Activated CD4-positive, CD25-positive, alpha-beta regulatory T cell treated with anti-CD3 and anti-CD28 coated beads, Interleukin-2, amount 50 U/mL, for 72 hours (primary cell): ENCODE measurements at regions not wholly inside any gene's neighbourhood (a gene's known extent, or its start where the extent isn't known, plus 50 kb on each side); places are given as distances from the start of the nearest gene placed in this dataset.

Experiments
- DNase-seq: peaks from one replicate; pipeline ENCODE4 v3.0.0; 2021

DNA sequence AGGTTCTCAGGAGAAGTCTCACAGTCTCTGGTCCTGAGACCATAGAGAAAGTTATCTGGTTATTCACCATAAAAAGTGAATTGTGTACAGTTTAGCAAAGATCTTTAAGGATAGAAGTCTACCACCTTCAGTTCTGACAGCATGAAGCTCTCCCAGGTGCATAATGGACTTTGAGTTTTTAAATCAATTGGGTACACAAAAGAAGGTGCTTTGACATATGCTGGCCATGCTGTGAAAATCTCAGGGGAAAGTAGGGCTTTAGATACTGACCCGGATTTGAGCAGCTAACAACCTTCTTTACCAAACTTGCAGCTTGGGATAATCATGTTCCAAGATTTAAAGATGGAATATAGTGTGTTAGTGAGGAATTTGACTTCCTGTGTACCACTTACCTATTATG lies 264.2 kb downstream of the ZSWIM6 start:
- no peak for DNase-seq

GRCh38 chr5:61597684-61598083 lies 265.6 kb downstream of the ZSWIM6 start:
- DNase-seq: no peak

DNA sequence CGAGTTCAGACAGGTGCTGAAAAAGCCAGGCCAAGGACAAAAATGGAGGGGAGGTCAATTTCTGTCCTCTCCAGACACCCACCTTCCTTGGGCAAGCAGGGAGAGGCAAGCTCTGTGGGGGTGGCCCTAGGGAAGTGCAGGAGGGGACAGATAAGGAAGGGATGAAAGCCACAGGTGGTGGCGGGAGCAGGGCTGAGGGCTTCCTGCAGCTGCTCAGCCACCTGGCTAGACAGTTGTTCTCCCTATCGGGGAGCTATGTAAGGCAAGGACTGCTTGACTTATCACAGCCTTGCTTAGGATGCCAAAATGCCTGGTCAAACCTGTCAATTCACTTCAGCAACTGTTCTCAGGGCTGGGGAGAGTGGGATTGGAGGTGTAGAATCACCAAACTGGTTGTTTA lies 266.1 kb downstream of the ZSWIM6 start:
- no peak for DNase-seq

- DNase-seq: no peak
Measured at GRCh38 chr5:61599370-61600122, 267.5 kb downstream of the ZSWIM6 start.

DNA sequence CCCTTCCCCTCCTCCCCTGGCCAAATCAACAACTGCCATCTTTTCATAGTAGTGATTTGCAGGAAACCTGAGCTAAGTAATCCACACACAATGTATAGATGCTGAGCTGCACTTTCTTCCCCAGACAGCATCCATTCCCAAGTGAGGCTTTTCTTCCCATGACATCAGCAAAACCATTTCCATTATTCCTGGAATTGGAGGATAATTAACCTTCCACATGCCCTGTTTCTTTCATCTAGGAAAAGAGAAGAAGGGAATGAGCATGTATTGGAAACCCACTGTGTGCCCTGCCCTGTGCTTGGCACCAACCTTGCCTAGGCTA lies 268.0 kb downstream of the ZSWIM6 start:
- DNase-seq: no peak

DNA sequence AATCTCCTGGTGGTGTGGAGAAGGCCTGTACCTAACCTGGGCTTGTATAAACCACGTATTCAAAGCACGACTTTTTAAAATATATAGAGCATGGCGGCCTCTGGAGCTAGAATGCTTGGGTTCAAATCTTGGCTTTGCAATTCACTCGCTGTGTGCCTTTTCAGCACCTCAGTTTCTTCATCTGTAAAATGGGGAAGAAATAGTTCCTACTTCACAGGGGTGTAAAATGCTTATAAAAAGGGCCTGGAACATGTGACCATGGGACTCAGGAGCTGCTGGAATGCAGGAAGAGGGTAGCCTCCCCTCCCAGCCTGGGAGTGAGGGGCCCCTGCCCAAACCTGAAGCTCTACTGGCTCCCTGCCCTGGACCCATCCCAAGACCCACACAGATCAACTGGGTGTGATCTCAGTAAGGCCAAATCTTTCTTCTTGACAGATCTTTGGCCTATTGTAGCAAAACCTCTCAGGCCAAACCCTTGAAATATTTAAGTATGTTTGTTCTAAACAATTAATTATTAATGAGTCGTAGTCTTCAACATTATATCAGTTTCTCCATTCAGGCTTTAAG lies 269.0 kb downstream of the ZSWIM6 start:
- no peak for DNase-seq

- DNase-seq: no peak
Measured at GRCh38 chr5:61603211-61603908, 271.3 kb downstream of the ZSWIM6 start.

DNA sequence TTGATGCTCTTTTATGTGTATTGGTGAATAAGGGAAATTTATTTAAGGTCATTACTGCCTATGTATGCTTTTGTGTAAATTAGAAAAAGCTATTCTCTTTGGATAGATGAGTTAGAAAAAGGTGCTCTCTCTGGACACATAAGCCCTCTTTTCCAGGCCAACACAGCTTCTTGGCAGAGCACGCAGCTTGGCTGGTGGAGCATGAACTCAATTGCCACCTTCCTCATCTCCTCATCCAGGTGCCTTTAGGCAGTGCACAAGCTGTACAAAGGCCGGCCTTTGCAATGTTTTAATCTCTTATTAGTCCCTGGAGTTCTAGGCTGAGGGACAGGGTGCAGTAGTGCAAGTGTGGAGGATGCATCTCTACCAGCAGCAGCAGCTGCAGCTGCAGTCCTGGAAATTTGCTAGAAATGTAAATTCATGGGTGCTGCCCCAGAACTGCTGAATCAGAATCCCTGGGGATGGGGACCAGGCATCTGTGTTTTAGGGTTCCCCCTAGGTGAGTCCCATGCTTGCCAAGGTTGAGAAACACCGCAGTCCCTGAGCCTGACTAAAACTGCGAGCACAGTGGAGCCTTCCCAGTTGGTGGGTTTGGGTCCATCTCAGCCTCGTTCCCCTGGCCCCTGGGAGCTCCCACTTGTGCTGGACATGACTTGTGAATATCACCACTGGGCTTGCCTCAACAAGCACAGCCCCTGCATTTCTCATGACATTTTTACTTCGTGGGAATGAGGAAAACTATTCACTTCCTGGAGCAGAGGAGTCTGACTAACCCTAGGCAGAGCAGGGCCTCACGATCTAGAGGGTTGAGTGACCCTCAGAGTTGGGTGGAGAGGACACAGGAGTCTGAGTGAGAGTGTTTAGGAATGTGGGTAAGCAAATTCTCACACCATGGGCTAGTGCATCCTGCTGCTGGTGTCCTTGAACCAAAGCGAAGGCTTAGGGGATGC lies 272.3 kb downstream of the ZSWIM6 start:
- DNase-seq: no peak

DNA sequence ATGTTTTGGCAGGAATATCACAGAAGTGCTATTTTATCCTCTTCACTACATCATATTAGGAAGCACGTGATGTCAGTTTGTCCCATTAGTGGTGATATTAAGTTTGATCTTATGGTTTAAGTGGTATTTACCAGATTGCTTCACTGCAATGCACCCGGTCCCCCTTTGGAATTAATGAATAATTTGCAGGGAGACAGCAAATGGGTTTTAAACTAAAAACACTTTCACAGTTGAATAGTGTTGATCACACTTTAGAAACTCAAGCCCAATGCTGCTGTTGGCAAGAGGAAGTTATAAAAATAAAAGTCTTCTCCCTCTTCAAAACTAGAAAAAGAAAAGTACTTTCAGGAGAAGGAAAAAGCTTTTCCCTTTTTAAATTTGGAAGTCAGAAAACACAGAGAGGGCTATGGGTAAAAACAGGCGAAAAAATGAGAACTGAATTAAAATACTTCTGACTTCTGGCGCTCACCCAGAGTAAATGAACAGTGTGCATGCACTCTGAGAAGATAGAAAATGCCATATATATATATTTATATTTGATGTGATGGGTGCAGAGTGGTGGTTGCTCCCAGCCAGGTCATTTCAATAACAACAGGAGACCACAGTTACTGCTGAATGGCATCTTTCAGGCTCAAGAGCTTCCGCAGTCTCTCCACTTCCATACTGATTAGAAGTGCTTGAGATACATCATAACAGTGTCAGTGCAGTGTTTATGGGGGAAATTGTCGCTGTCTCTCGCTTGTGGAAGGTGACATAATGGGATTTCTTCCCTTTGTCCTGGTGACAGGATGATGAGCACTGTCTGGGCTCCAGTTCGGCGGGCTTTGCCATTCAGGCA lies 278.0 kb downstream of the ZSWIM6 start:
- DNase-seq: no peak

- DNase-seq: no peak
Measured at GRCh38 chr5:61610678-61611024, 278.6 kb downstream of the ZSWIM6 start.

DNA sequence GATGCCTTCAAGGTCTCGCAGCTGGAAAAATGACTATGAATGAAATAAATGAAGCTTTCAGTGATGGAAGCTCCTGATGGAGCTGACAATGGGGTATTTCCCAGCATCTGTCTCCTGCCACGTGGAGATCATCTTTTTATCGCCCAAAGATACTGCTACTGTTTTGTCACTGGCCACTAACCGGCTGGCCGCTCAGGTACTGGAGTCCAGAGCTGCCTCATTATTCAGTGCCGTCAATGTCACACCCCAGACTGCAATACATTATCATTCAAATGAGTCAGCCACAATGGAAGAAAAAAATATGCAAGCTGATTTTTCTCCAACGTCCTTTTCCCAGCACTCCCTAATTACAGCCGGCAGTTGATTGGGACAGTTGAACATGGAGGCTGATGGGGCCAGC lies 280.4 kb downstream of the ZSWIM6 start:
- DNase-seq: no peak

- no peak for DNase-seq
Measured at GRCh38 chr5:61613679-61614078, 281.6 kb downstream of the ZSWIM6 start.

- DNase-seq: no peak
Measured at GRCh38 chr5:61614606-61615005, 282.5 kb downstream of the ZSWIM6 start.

DNA sequence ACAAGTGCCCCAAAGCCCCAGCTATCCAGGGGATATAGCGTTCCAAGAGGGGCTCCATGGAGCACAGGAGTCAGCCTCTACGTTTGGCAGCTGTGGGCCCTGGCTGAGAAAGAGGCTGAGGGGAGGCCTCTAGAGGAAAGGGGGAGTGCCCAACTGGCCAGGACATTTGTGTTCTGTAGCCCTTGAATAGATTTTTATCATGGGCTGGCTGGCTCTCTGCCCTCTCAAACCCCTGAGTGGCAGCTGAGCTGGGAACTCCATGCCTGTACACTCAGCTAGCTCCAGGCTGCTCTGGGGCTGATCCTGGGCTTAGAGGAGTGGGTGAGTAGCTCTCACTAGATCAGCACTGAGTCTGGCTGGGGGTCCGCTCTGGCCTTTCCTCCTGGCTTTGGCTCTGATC lies 285.0 kb downstream of the ZSWIM6 start:
- no peak for DNase-seq

DNA sequence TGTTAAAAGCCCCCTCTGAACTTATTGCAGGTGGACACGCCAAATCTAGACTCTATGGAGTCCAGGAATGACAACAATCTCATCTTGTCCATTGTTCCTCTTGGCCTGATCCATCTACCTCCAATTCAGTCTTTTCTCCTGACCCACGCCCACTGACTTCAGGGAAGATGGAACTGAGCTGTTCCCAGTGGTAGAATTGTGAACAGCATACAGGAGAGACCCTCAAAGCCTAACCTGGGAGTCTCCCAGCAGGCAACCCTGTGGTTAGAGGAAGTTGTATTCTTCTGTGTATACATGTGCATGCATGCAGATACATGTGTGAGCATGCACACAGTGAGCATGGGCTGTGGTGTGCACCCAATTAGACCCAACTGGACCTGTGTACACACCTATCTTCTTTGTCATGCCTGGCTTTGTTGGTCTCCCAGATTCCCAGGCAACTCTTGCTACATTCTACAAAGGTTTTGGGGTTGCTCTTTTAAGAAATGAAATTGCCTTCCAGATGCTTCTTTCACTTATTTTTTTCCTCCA lies 286.0 kb downstream of the ZSWIM6 start:
- no peak for DNase-seq

GRCh38 chr5:61618577-61618976 lies 286.5 kb downstream of the ZSWIM6 start:
- no peak for DNase-seq

- no peak for DNase-seq
Measured at GRCh38 chr5:61619289-61619688, 287.2 kb downstream of the ZSWIM6 start.

- no peak for DNase-seq
Measured at GRCh38 chr5:61619777-61620518, 287.9 kb downstream of the ZSWIM6 start.

DNA sequence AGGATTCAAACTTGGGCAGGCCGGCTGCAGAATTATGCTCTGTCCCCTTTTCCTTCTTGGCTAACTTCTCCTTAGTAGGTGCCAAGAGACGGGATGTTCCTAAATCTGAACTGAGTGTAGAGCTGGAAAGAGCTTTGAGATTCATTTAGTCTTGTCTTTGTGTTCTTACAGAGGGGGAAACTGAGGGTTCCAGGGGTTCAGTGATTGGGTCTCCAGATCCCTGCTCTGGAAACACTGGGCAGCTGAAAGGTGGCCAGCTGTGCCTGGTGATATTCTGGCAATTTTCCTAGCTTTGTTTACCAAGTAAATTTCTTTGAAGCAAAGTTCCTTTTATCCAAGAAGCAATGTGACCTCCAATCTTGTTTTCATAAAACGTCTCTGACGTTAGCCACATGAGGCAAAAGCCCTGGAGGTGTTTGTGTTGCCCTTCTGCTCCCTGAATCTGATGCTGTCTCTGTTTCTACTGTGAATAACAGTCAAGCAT lies 288.7 kb downstream of the ZSWIM6 start:
- DNase-seq: no peak

DNA sequence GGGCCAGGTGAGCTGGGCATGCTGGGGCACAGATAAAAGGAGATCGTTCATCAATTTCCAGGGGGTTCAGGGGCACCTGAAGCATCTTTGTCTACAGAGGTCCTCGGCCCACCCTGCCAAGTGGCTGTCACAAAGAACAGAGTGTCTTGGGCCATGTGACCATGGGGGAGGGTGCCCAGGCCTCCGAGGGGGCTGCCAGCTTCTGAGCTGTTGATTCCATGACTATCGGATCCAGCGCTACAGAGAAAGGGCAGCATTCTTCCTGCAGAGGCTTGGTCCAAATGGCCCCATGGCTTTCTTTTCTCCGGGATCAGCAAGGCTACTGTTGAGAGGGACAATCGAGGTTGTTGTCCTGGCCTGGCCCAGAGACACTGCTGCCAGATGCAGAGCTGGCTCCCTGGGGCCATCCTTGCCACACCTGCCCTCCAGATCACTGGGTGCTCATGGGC lies 289.2 kb downstream of the ZSWIM6 start:
- no peak for DNase-seq

DNA sequence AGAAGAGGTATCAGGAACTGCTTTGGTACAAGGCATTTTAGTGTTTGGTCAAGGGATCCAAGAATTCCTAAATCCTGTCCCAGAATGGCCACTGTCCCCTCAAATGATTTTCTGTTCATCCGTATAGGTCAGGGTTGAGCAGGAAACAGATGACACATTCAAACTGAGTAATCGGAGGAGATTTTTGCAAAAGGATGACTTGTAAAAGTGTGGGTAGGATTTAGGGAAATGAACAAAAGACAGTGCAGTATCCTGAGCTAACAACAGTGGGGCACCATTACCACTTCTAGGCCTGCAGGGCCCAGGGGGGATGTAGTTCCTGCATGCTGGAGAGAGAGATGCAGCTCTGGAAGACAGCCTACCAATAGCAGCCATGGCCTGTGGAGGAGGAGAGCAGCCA lies 290.1 kb downstream of the ZSWIM6 start:
- DNase-seq: no peak
